Right cardiac atrium (tissue), 5 donors: ENCODE measurements at regions not wholly inside any gene's neighbourhood (a gene's known extent, or its start where the extent isn't known, plus 50 kb on each side); places are given as distances from the start of the nearest gene placed in this dataset.
A peak's percentile ranks its signal among the peaks of the same experiment; 100 is the strongest.

ENCODE experiments used
- ATAC-seq, 2 donors: fragments of 200-7000 bp; cut with Tn5 transposase; one replicate each; pipeline versions ENCODE4 v1.8.0 to v1.9.1; 2020; ENCODE audit warnings: moderate library complexity in 2 of 2, mild to moderate bottlenecking in 1 of 2
- DNase-seq, 3 donors: peaks; one replicate each; pipeline ENCODE4 v3.0.0-alpha.2; 2020
- H3K27ac ChIP-seq: one replicate; pipeline ENCODE4 v1.5.1; 2013; ENCODE audit warnings: mild to moderate bottlenecking, low read length, control low read depth, moderate library complexity
- H3K27me3 ChIP-seq: one replicate; pipeline ENCODE4 v1.6.1; 2013; ENCODE audit not compliant: control insufficient read depth, insufficient read depth
- H3K4me1 ChIP-seq: one replicate; pipeline ENCODE4 v1.6.1; 2013; ENCODE audit warnings: low read length; ENCODE audit not compliant: control insufficient read depth, insufficient read depth
- H3K4me3 ChIP-seq: one replicate; pipeline ENCODE4 v1.5.1; 2013; ENCODE audit warnings: low read length, control low read depth
- H3K9me3 ChIP-seq: one replicate; pipeline ENCODE4 v1.6.1; 2013; ENCODE audit warnings: low read length; ENCODE audit not compliant: control insufficient read depth
- whole genome bisulfite sequencing: extraction: QIAGEN DNeasy Blood & Tissue Kit; methylation state at CpG from one replicate; pipeline ENCODE4 v1.1.7; 2013; 5-methylcytosine and 5-hydroxymethylcytosine counted together
- intact Hi-C, 4 donors: fragments of 100-400 bp; cut with DNase I; formaldehyde crosslinking; loops; one replicate each; pipeline versions ENCODE4 v1.11.0 to v1.14.0; 2022 to 2023
- donor health status: healthy with polysubstance abuse.
- donor health status: DM: no; HTN: yes; CAD: no.
- donor health status: DM: no; HTN: no; CAD: no.
- donor health status: DM: no; HTN: yes; CAD: no; lungs with severe emphysema.
- donor health status: DM: yes; HTN: yes; CAD: no.

DNA sequence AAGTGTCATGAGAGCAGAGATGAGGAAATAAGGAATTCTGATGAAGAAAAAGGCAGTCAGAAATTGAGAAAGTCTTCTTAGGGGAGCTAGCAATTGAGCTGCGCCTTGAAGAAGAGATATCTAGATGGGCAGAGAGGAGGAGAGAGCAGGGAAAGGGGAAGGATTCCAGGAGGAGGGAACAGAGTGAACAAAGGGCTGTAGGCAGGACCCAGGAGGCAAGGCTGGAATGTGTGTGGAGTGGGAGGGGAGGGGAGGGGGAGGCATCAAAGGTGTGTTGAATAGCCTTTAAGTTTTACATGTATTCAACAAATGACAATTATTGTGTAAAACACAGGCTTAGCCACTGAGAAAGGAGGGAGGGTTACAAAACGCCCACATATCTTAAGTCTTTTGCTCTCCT is 164.5 kb downstream of the TDRD15 start:
- Histone ChIP-seq H3K27ac (no peak overlapping the region), H3K27me3 (no peaks in the 10 kb centered on the region), H3K9me3 (no peaks in the 10 kb centered on the region), H3K4me1 (no peaks in the 10 kb centered on the region), H3K4me3 (no peak overlapping the region)
- no peak for DNase-seq
- 64% methylated on average over 2 of the region's 2 CpGs for WGBS
- intact Hi-C loops: no loop called here
- peak; percentile 15 to 48 for ATAC-seq

DNA sequence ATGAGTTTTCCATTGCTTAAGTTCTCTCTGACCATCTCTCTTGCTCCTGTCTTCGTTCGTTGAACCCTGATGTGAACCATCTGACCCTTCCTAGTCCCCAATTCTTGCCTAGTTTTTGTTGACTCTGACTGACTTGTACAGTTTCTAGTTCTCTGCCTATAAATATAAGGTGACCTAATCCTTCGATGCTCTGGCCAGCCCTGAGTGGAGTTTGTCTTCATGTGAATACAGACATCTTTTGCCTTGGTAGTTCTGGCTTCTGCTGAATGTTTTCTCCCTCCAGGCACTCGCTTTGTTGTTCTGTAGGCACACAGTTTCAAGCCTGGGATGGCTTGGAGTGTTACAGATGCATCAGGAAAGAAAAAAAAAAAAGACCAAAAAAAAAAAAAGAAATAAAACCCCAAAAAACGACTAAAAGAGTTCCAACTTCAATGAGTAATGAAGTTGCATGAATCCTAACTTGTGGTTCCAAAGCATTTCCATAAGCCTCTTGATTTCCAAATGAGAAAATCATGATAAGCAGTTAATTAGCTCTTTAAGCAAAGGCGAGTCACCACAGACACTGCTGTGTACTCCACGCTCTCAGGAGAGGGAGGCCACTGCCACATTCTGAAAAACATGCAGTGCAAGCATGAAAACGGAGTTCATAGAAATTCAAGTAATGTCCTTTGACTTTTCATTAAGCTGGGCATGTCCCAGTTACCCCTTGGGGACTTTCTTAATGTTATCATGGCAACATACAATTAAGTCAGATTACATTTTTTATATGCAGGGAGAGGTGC is 165.2 kb downstream of the TDRD15 start:
- intact Hi-C loops: no loop called here
- no peak for DNase-seq
- no peaks in the 10 kb centered on the region for H3K27me3 ChIP-seq
- no peak overlapping the region for H3K27ac ChIP-seq
- H3K9me3 ChIP-seq: no peaks in the 10 kb centered on the region
- WGBS: 50% methylated on average over 8 of the region's 8 CpGs
- peak; percentile 38 to 54 for ATAC-seq
- no peak overlapping the region for H3K4me3 ChIP-seq
- H3K4me1 ChIP-seq: no peaks in the 10 kb centered on the region

DNA sequence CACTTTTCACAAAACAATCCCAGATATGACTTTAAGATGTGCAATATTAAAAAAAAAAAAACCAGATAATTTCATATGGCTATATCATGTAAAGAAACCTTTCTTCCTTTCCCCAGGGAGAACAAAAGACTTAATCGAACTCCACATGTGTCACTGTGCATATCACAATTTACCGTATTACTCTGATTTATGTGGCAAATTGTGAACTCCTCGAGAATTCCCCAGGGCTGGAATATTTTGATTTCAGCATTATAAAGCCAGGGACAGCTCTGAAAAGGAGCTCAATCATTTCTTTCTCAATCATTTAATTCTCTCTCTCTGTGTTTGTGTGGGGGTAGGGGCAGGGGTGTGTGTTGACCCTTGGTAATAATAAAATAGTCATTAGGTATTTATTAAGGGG is 165.8 kb downstream of the TDRD15 start:
- intact Hi-C loops: no loop called here
- no peaks in the 10 kb centered on the region for H3K27me3 ChIP-seq
- H3K4me3 ChIP-seq: no peak overlapping the region
- DNase-seq (no peak), ATAC-seq (no peak)
- 50% methylated on average over 3 of the region's 3 CpGs for WGBS
- H3K9me3 ChIP-seq: no peaks in the 10 kb centered on the region
- H3K4me1 ChIP-seq: no peaks in the 10 kb centered on the region
- no peak overlapping the region for H3K27ac ChIP-seq

DNA sequence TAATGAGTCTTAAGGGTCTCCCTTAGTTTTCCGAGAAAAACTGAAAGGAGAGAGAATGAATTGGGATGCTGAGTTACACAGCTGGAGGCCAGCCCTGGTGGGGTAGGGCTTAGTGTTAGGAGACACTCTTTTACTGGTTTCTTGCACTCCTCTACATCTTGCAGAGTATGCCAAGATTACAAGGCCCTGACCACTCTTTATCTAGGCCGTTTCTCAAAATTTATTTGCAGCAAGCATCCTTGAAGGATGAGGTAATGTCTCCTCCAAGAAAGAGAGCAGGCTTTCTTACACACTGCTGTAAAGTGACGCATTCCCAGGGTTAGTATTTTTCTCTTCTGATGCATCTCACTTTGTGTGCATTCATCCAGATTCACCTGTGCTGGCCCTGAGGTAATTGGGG is 166.2 kb downstream of the TDRD15 start:
- no peak overlapping the region for H3K4me3 ChIP-seq
- 48% methylated on average over 3 of the region's 3 CpGs for WGBS
- H3K4me1 ChIP-seq: no peaks in the 10 kb centered on the region
- H3K27me3 ChIP-seq: no peaks in the 10 kb centered on the region
- no peaks in the 10 kb centered on the region for H3K9me3 ChIP-seq
- intact Hi-C loops: loop anchor here in 1 of 4 donors (10.0 kb wide), 1 partner anchor 225 kb away; no protein-coding TSS in a partner anchor
- DNase-seq (peak in 2 of 3 donors; percentile 57 to 63), ATAC-seq (peak; percentile 84 to 90)
- no peak overlapping the region for H3K27ac ChIP-seq

DNA sequence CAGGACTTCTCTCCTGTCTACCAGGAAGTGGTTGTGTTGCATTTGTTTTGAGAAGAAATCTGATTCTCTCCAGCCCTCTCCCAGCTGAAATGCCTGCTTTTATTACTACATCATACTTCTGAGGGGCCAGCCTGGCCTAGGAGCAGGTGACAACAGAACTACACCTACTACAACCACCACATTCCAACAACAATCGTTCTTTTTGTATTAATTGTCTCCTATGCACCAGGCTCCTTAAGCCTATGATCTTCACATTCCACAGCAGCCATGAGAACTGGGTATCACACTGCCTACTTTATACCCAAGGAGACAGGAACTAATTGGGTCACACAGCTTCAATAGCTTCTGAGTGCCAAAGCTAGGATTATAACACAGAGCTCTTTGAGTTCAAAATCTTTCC is 167.7 kb downstream of the TDRD15 start:
- no peak for DNase-seq
- ATAC-seq: no peak
- no peak overlapping the region for H3K27ac ChIP-seq
- H3K27me3 ChIP-seq: no peaks in the 10 kb centered on the region
- intact Hi-C loops: loop anchor here in 1 of 4 donors (10.0 kb wide), 1 partner anchor 227 kb away; no protein-coding TSS in a partner anchor
- no peaks in the 10 kb centered on the region for H3K4me1 ChIP-seq
- H3K9me3 ChIP-seq: no peaks in the 10 kb centered on the region
- WGBS: 90% methylated on average over 1 of the region's 1 CpG
- no peak overlapping the region for H3K4me3 ChIP-seq

DNA sequence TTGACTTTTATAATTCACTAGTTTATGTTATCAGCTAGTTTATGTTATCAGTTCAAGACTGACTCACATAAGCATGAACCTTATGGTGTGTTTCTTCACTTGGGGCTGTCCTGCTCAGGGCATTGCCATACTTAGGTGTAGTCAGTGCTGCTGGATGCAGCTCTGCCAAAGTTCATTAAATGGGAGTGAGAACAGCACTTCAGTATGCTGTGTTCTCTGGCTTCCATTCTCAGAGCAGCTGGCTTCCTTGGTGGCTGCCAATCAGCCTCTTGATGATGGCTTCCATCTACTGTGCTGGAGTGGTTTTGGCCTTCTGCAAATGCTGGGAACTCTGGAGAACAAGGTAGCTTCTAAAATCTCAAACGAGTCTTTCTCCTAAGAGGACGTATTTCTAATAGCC is 170.7 kb downstream of the TDRD15 start:
- no peaks in the 10 kb centered on the region for H3K27me3 ChIP-seq
- DNase-seq: no peak
- H3K4me3 ChIP-seq: no peak overlapping the region
- WGBS: 71% methylated on average over 2 of the region's 2 CpGs
- intact Hi-C loops: loop anchor here in 1 of 4 donors (10.0 kb wide), 1 partner anchor 230 kb away; no protein-coding TSS in a partner anchor
- no peak overlapping the region for H3K27ac ChIP-seq
- H3K4me1 ChIP-seq: no peaks in the 10 kb centered on the region
- peak; percentile 9 to 16 for ATAC-seq
- H3K9me3 ChIP-seq: no peaks in the 10 kb centered on the region

DNA sequence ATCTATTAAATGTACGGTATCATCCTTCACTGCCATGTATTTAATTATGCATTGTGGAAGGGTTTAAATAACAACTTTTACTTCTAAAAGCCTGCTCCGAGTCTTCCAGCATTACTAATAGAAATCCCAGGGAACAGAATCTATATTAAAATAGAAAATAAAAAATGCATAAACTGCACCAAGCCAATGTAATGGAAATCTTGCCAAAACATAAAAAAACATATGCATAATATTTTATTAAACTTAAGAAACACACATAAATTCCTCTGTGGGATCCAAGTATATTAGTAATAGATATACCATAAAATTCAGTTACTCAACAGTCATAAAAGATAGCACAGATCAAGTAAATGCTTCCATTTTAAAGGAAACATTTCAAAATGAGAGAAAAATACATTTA is 175.6 kb downstream of the TDRD15 start:
- WGBS: 67% methylated on average over 2 of the region's 2 CpGs
- ATAC-seq: no peak

DNA sequence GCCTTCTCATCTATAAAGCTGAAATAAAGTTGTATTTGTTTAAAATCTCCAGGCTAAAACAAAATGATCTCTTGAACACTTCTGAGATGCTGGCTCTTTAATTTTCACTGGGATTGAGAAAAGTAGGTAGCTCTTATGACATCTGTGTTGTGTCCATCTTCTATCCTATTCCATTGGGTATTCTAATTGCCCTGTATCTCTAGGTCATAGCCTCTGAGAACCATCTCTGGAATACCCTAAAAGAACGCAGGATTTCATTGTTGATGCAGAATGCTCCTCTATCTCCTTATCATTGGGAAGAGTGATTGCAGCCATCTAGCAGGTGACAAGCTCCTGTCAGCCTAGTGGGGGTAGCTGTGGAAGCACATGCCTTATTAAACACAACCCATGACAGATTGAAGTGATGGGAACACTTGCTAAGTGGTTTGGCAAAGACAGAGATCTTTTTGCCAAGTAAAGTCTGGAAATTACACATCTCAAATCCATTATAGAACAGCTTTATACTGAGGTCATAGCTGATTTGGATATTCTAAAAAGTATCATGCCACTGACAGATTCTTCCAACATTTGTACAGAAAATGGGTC is 178.2 kb downstream of the TDRD15 start:
- WGBS: 31% methylated on average over 1 of the region's 1 CpG

More for the DNA sequence above, 175.6 kb downstream of the TDRD15 start:
- Histone ChIP-seq H3K4me1 (no peaks in the 10 kb centered on the region), H3K9me3 (no peaks in the 10 kb centered on the region), H3K4me3 (no peak overlapping the region), H3K27me3 (no peaks in the 10 kb centered on the region), H3K27ac (no peak overlapping the region)
- intact Hi-C loops: loop anchor here in 1 of 4 donors (10.0 kb wide), 1 partner anchor 235 kb away; no protein-coding TSS in a partner anchor
- DNase-seq: no peak

DNA sequence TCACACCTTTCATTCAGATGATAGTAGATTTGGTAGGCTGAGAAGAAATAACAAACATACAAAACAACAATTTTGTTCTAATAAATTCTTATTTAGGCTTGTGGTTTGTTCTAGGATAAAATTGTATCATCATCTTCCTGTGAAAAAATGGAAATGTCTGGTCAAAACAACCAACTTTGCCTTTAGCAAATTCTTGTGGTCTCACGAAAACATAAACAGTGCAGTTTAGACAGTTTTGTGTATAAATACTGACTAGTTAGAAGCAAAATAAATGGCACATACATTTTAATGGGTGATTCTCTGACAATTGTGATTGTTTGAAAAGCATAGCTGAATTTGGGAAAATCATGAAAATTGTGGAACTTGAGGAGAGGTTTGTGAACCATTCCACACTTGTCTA is 180.1 kb downstream of the TDRD15 start:
- WGBS: 95% methylated on average over 1 of the region's 1 CpG
- Histone ChIP-seq H3K4me1 (no peaks in the 10 kb centered on the region), H3K27me3 (no peaks in the 10 kb centered on the region), H3K4me3 (no peak overlapping the region), H3K9me3 (no peaks in the 10 kb centered on the region), H3K27ac (no peak overlapping the region)
- no peak for DNase-seq
- intact Hi-C loops: no loop called here
- no peak for ATAC-seq

More for the DNA sequence above, 178.2 kb downstream of the TDRD15 start:
- H3K9me3 ChIP-seq: no peaks in the 10 kb centered on the region
- ATAC-seq (peak; percentile 85 to 89), DNase-seq (no peak)
- H3K27me3 ChIP-seq: no peaks in the 10 kb centered on the region
- no peaks in the 10 kb centered on the region for H3K4me1 ChIP-seq
- H3K27ac ChIP-seq: no peak overlapping the region
- intact Hi-C loops: no loop called here
- H3K4me3 ChIP-seq: no peak overlapping the region

DNA sequence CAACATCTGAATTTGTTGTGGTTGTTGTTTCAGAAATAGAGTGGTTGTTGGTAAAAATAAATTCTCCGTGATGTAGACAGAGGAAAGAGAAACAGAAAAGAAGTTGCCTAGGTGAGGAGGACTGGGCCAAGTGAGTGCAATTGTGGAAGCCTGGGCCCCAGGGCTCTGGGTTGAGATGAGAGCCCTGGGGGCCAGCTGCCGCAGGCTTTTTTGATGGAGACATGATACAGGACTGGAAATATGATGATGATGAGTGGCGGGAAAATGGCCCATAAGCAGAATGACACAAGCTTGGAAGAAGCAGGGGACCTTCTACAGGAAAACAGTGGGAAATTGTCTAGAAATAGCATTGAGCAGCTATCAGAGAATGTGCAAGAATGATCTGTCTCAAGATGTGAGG is 181.8 kb downstream of the TDRD15 start:
- WGBS: 94% methylated on average over 3 of the region's 3 CpGs
- no peak for ATAC-seq
- intact Hi-C loops: no loop called here

DNA sequence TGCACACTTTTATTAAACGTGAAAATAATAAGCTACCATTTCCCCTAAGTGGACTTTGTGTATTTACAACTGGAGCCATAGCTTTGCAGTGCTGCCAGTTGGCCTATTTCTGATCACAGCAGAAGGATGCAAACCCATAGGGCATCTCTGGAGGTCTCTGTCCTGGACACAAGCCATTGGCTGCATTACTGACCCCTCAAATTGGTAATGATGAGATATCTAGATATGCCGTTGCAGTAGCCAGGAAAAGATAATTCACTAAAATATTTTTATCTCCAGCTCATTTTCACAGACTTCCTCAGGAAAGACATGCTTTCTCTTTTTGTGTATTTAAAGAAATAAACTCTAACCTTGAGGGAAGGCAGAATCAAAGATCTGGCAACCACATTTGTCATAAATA is 182.5 kb downstream of the TDRD15 start:
- Histone ChIP-seq H3K4me1 (no peaks in the 10 kb centered on the region), H3K9me3 (no peaks in the 10 kb centered on the region), H3K27me3 (no peaks in the 10 kb centered on the region), H3K27ac (no peak overlapping the region), H3K4me3 (no peak overlapping the region)
- DNase-seq (no peak), ATAC-seq (no peak)
- WGBS: 42% methylated on average over 2 of the region's 2 CpGs
- intact Hi-C loops: no loop called here

More for the DNA sequence above, 181.8 kb downstream of the TDRD15 start:
- no peak for DNase-seq
- H3K27me3 ChIP-seq: no peaks in the 10 kb centered on the region
- no peak overlapping the region for H3K27ac ChIP-seq
- H3K4me1 ChIP-seq: no peaks in the 10 kb centered on the region
- H3K4me3 ChIP-seq: no peak overlapping the region
- no peaks in the 10 kb centered on the region for H3K9me3 ChIP-seq
